H1 (cell line): ENCODE measurements at regions not wholly inside any gene's neighbourhood (a gene's known extent, or its start where the extent isn't known, plus 50 kb on each side); places are given as distances from the start of the nearest gene placed in this dataset.

ENCODE experiments used
- CTCF ChIA-PET: fragments of 300-600 bp; sonication (Branson Sonifier 250); formaldehyde crosslinking; loops from one replicate; lab custom pipeline; 2021; ENCODE audit not compliant: partially characterized antibody; lab: Charles Lee
- POLR2A ChIA-PET: fragments of 300-600 bp; sonication (Branson Sonifier 250); formaldehyde crosslinking; loops from one replicate; lab custom pipeline; 2021; ENCODE audit warnings: inconsistent platforms; ENCODE audit not compliant: partially characterized antibody; lab: Charles Lee
- DNase-seq, 2 experiments: peaks; one replicate each; pipeline versions ENCODE4 v3.0.0 to v3.0.0-alpha.2; 2010 to 2022; ENCODE audit warnings: low spot score in 2 of 2, low read depth in 1 of 2, mixed read lengths in 1 of 2
- FAIRE-seq: peaks from 2 replicates; lab custom pipeline; 2011; peaks lifted over from hg19 to GRCh38; lab: Jason Lieb, UNC
- H2AFZ ChIP-seq: 2 replicates; pipeline ENCODE4 v1.8.1; 2012; ENCODE audit warnings: low read length, inconsistent platforms
- H2AK5ac ChIP-seq: 2 replicates; pipeline ENCODE4 v1.6.1; 2013; ENCODE audit warnings: low read depth, low read length
- H2BK120ac ChIP-seq: replicated peaks from 2 replicates; pipeline ENCODE3; 2013; ENCODE audit warnings: low read depth, low read length, inconsistent platforms
- H2BK12ac ChIP-seq: 2 replicates; pipeline ENCODE4 v1.6.1; 2013; ENCODE audit warnings: low read depth, low read length
- H2BK15ac ChIP-seq: 2 replicates; pipeline ENCODE4 v1.6.1; 2013; ENCODE audit warnings: low read length
- H2BK20ac ChIP-seq: 2 replicates; pipeline ENCODE4 v1.6.1; 2013; ENCODE audit warnings: low read length
- H2BK5ac ChIP-seq: 2 replicates; pipeline ENCODE4 v1.6.1; 2013; ENCODE audit warnings: low read depth, low read length
- H3K14ac ChIP-seq: 2 replicates; pipeline ENCODE4 v1.6.1; 2013; ENCODE audit warnings: inconsistent platforms; ENCODE audit not compliant: insufficient read length
- H3K18ac ChIP-seq: 2 replicates; pipeline ENCODE4 v1.6.1; 2013; ENCODE audit warnings: low read length; ENCODE audit errors: extremely low read depth
- H3K23ac ChIP-seq: 2 replicates; pipeline ENCODE4 v1.6.1; 2013; ENCODE audit warnings: inconsistent platforms; ENCODE audit not compliant: insufficient read length
- H3K23me2 ChIP-seq: 2 replicates; pipeline ENCODE4 v1.6.1; 2013; ENCODE audit warnings: low read depth, low read length
- H3K27ac ChIP-seq: 2 replicates; pipeline ENCODE4 v1.6.1; 2011; ENCODE audit warnings: low read depth, low read length, inconsistent platforms
- H3K27me3 ChIP-seq, 4 experiments: replicated peaks in 1 of 4; 1 replicate in 1 of 4; 2 replicates in 3 of 4; pipeline versions ENCODE4 v1.6.1 to v1.8.1; 2011 to 2013; ENCODE audit warnings: low read length in 3 of 4, mild to moderate bottlenecking in 3 of 4, inconsistent platforms in 2 of 4, mixed read lengths in 2 of 4, moderate library complexity in 1 of 4; ENCODE audit not compliant: control insufficient read depth in 3 of 4, insufficient read depth in 3 of 4; ENCODE audit errors: extremely low read depth in 1 of 4
- H3K36me3 ChIP-seq, 4 experiments: 2 replicates each; pipeline versions ENCODE4 v1.6.1 to v1.8.1; 2011 to 2013; ENCODE audit warnings: mild to moderate bottlenecking in 4 of 4, low read length in 3 of 4, moderate library complexity in 2 of 4, control low read depth in 1 of 4, inconsistent platforms in 1 of 4; ENCODE audit not compliant: insufficient read depth in 4 of 4, control insufficient read depth in 2 of 4
- H3K4ac ChIP-seq: replicated peaks from 2 replicates; pipeline ENCODE3; 2013; ENCODE audit warnings: low read length, low read depth, mixed read lengths, inconsistent platforms; ENCODE audit not compliant: insufficient read length
- H3K4me1 ChIP-seq, 4 experiments: replicated peaks in 1 of 4; 1 replicate in 1 of 4; 2 replicates in 3 of 4; pipeline versions ENCODE4 v1.6.1 to v1.8.1; 2011 to 2013; ENCODE audit warnings: low read length in 3 of 4, inconsistent platforms in 2 of 4, mixed read lengths in 1 of 4; ENCODE audit not compliant: insufficient read depth in 4 of 4, control insufficient read depth in 3 of 4
- H3K4me2 ChIP-seq, 2 experiments: 2 replicates each; pipeline versions ENCODE4 v1.6.1 to v1.8.1; 2011 to 2013; ENCODE audit warnings: low read depth in 2 of 2, low read length in 2 of 2, control low read depth in 1 of 2, inconsistent platforms in 1 of 2, mild to moderate bottlenecking in 1 of 2; ENCODE audit not compliant: insufficient read depth in 1 of 2
- H3K4me3 ChIP-seq, 4 experiments: fragments of 200-600, 300-600 bp in 1 of 4; sonication (generic), shearing (Covaris generic), sonication (Bioruptor Twin) in 1 of 4; 2 replicates each; pipeline versions ENCODE4 v1.5.1 to v1.8.1; 2011 to 2016; ENCODE audit warnings: low read length in 4 of 4, low read depth in 3 of 4, control low read depth in 2 of 4, inconsistent platforms in 2 of 4, mild to moderate bottlenecking in 2 of 4, mixed read lengths in 1 of 4, moderate library complexity in 1 of 4; ENCODE audit not compliant: insufficient read depth in 2 of 4; ENCODE audit errors: extremely low read depth in 1 of 4
- H3K56ac ChIP-seq: replicated peaks from 2 replicates; pipeline ENCODE3; 2013; ENCODE audit warnings: low read depth, mild to moderate bottlenecking, mixed read lengths, low read length, inconsistent platforms; ENCODE audit not compliant: insufficient read length
- H3K79me1 ChIP-seq: 2 replicates; pipeline ENCODE4 v1.6.1; 2013; ENCODE audit warnings: low read depth, low read length, control low read depth
- H3K79me2 ChIP-seq, 2 experiments: 2 replicates each; pipeline versions ENCODE4 v1.6.1 to v1.8.1; 2012 to 2013; ENCODE audit warnings: low read length in 2 of 2, mild to moderate bottlenecking in 2 of 2, inconsistent platforms in 1 of 2; ENCODE audit not compliant: insufficient read depth in 2 of 2, control insufficient read depth in 1 of 2
- H3K9ac ChIP-seq, 4 experiments: replicated peaks in 1 of 4; 1 replicate in 1 of 4; 2 replicates in 3 of 4; pipeline versions ENCODE4 v1.6.1 to v1.8.1; 2011 to 2013; ENCODE audit warnings: low read depth in 3 of 4, low read length in 3 of 4, control low read depth in 2 of 4, mild to moderate bottlenecking in 2 of 4, moderate library complexity in 2 of 4, inconsistent platforms in 1 of 4; ENCODE audit errors: extremely low read depth in 1 of 4
- H3K9me3 ChIP-seq, 2 experiments: 2 replicates each; pipeline versions ENCODE4 v1.6.1 to v1.8.1; 2012 to 2013; ENCODE audit warnings: mild to moderate bottlenecking in 2 of 2, moderate library complexity in 2 of 2, control low read depth in 1 of 2, inconsistent platforms in 1 of 2, low read depth in 1 of 2, low read length in 1 of 2, mixed read lengths in 1 of 2; ENCODE audit not compliant: insufficient read depth in 2 of 2
- H4K20me1 ChIP-seq, 2 experiments: replicated peaks in 1 of 2; 2 replicates each; pipeline versions ENCODE3 to v1.8.1; 2011 to 2013; ENCODE audit warnings: inconsistent platforms in 2 of 2, low read length in 2 of 2, mild to moderate bottlenecking in 1 of 2; ENCODE audit not compliant: insufficient read depth in 2 of 2, control insufficient read depth in 1 of 2
- H4K5ac ChIP-seq: 2 replicates; pipeline ENCODE4 v1.6.1; 2013; ENCODE audit warnings: low read length, low read depth, mixed read lengths, inconsistent platforms; ENCODE audit not compliant: insufficient read length
- H4K8ac ChIP-seq: 2 replicates; pipeline ENCODE4 v1.8.0; 2013; ENCODE audit warnings: mild to moderate bottlenecking, moderate library complexity, low read length, inconsistent platforms; ENCODE audit not compliant: insufficient read depth; ENCODE audit errors: extremely low read depth
- H4K91ac ChIP-seq: replicated peaks from 2 replicates; pipeline ENCODE3; 2013; ENCODE audit warnings: low read length, mixed read lengths, inconsistent platforms; ENCODE audit not compliant: insufficient read length
- BACH1 ChIP-seq: IDR thresholded peaks from 2 replicates; pipeline ENCODE4 v1.6.1; 2012; ENCODE audit warnings: low read length, improper control_type of control experiment
- CHD1 ChIP-seq: IDR thresholded peaks from 2 replicates; pipeline ENCODE4 v1.6.1; 2012; ENCODE audit warnings: low read depth, low read length, improper control_type of control experiment
- CREB1 ChIP-seq: IDR thresholded peaks from 2 replicates; pipeline ENCODE4 v1.6.1; 2012; ENCODE audit warnings: inconsistent platforms
- EGR1 ChIP-seq: IDR thresholded peaks from 2 replicates; pipeline ENCODE4 v1.6.1; 2011; ENCODE audit warnings: low read depth, low read length, borderline replicate concordance
- GABPA ChIP-seq: IDR thresholded peaks from 2 replicates; pipeline ENCODE4 v1.6.1; 2011; ENCODE audit warnings: mild to moderate bottlenecking, low read length, moderate library complexity, borderline replicate concordance; ENCODE audit not compliant: insufficient read depth
- HDAC2 ChIP-seq, 2 experiments: fragments of 300-600 bp in 1 of 2; sonication (generic) in 1 of 2; IDR thresholded peaks; 2 replicates each; pipeline ENCODE4 v1.6.1; 2011 to 2012; ENCODE audit warnings: low read depth in 2 of 2, low read length in 2 of 2, mild to moderate bottlenecking in 2 of 2, moderate library complexity in 2 of 2, borderline replicate concordance in 1 of 2, inconsistent platforms in 1 of 2
- MAFK ChIP-seq: IDR thresholded peaks from 2 replicates; pipeline ENCODE4 v1.6.1; 2012; ENCODE audit warnings: low read depth, mild to moderate bottlenecking, improper control_type of control experiment, low read length
- PHF8 ChIP-seq: fragments of 200-600 bp; sonication (generic); conservative IDR thresholded peaks from 2 replicates; pipeline ENCODE4 v1.7.1; 2012; ENCODE audit warnings: low read depth, mild to moderate bottlenecking, inconsistent platforms, low read length, moderate library complexity
- SIRT6 ChIP-seq: IDR thresholded peaks from one replicate; pipeline ENCODE4 v1.7.1; 2012; ENCODE audit warnings: low read length, inconsistent platforms
- SIX5 ChIP-seq: IDR thresholded peaks from 2 replicates; pipeline ENCODE4 v1.6.1; 2011; ENCODE audit warnings: mild to moderate bottlenecking, low read depth, low read length
- ZNF274 ChIP-seq: IDR thresholded peaks from 2 replicates; pipeline ENCODE4 v1.7.0; 2012; ENCODE audit warnings: low read length, borderline replicate concordance; ENCODE audit errors: extremely low read depth
- WGBS, 2 experiments: shearing (Covaris generic) in 1 of 2; methylation state at CpG; one replicate each; pipeline versions ENCODE4 v1.1.6 to v1.1.7; 2013 to 2015; ENCODE audit warnings: low lambda C conversion rate in 2 of 2, mixed read lengths in 2 of 2, inconsistent platforms in 1 of 2, low coverage in 1 of 2, missing lambda C conversion rate in 1 of 2; ENCODE audit not compliant: insufficient replicate concordance in 2 of 2, insufficient coverage in 1 of 2, insufficient read length in 1 of 2; ENCODE audit errors: extremely low coverage in 1 of 2, missing lambda C conversion rate in 1 of 2; 5-methylcytosine and 5-hydroxymethylcytosine counted together
- TF ChIP-seq, protein P1 (sequence below), 3 experiments: IDR thresholded peaks; 1 replicate in 2 of 3; 2 replicates in 1 of 3; pipeline versions ENCODE4 v1.5.1 to v1.6.1; 2011; ENCODE audit warnings: low read length in 3 of 3, mild to moderate bottlenecking in 3 of 3, inconsistent platforms in 2 of 3, low read depth in 1 of 3, moderate library complexity in 1 of 3; ENCODE audit not compliant: insufficient read depth in 1 of 3; ENCODE audit errors: control extremely low read depth in 1 of 3
- TF ChIP-seq, protein P2 (sequence below): IDR thresholded peaks from 2 replicates; pipeline ENCODE4 v1.6.1; 2012; ENCODE audit warnings: inconsistent platforms

DNA sequence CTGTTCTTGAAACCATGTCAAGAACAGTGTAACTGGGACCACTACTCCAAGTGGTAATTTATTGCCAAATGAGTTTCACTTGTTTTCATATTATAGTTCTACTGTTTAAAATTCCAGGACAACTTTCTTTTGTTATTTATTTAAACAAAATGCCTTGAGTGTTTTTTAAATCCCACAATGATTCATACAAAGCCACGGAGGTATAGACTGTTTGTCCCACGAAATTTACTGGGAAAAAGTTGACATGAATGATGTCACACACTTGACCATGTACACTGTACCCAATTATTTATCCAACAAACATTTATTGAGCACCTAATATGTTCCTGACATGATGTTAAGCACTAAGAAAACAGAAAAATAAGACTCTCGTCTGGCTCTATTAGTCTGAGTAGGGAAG lies 243.9 kb upstream of the SIX2 start:
- no peak overlapping the region for H4K8ac ChIP-seq
- H4K20me1 ChIP-seq, result no peaks in the 10 kb centered on the region
- no peak overlapping the region for H3K14ac ChIP-seq
- ChIA-PET POLR2A (no interaction called here), CTCF (no interaction called here)
- no peak overlapping the region for H2BK12ac ChIP-seq
- no peak overlapping the region for H3K18ac ChIP-seq
- no peak overlapping the region for H2BK5ac ChIP-seq
- no peaks in the 10 kb centered on the region for H3K23me2 ChIP-seq
- no peaks in the 10 kb centered on the region for H3K36me3 ChIP-seq
- H4K5ac ChIP-seq, result no peak overlapping the region
- H3K27ac ChIP-seq, result no peak overlapping the region
- H2BK20ac ChIP-seq, result no peak overlapping the region
- no peaks in the 10 kb centered on the region for H3K27me3 ChIP-seq
- peaks cover 5 to 15% (median 12%) of the 10 kb centered on the region in 4 experiments for H3K4me1 ChIP-seq
- H3K79me1 ChIP-seq, result no peaks in the 10 kb centered on the region
- no peak overlapping the region for H2BK15ac ChIP-seq
- H3K79me2 ChIP-seq, result no peaks in the 10 kb centered on the region
- H2BK120ac ChIP-seq, result no peak overlapping the region
- H4K91ac ChIP-seq, result no peak overlapping the region
- no peak overlapping the region for H3K4me3 ChIP-seq
- no peak overlapping the region for H3K56ac ChIP-seq
- no peak overlapping the region for H3K4me2 ChIP-seq
- no peak overlapping the region for H2AFZ ChIP-seq
- DNase-seq (no peak), FAIRE-seq (no peak)
- WGBS, 2 experiments, result 79% methylated on average over 3 of the region's 3 CpGs; no CpG with 5 or more reads in 1 of the 2 experiments
- no peak overlapping the region for H2AK5ac ChIP-seq
- H3K9ac ChIP-seq, result no peak overlapping the region
- H3K9me3 ChIP-seq, result no peaks in the 10 kb centered on the region
- H3K4ac ChIP-seq, result no peak overlapping the region
- no peak overlapping the region for H3K23ac ChIP-seq
- TF ChIP-seq EGR1 (no peak), SIRT6 (no peak), SIX5 (no peak), BACH1 (no peak), HDAC2 (IDR thresholded peaks at IDR 0.05; ENCODE audit: borderline replicate concordance in 1 of 2, low read depth in 2 of 2, low read length in 2 of 2) (no peak), CREB1 (no peak), MAFK (no peak), GABPA (no peak), CHD1 (no peak), ZNF274 (no peak), PHF8 (no peak)
- TF ChIP-seq, protein P1, sequence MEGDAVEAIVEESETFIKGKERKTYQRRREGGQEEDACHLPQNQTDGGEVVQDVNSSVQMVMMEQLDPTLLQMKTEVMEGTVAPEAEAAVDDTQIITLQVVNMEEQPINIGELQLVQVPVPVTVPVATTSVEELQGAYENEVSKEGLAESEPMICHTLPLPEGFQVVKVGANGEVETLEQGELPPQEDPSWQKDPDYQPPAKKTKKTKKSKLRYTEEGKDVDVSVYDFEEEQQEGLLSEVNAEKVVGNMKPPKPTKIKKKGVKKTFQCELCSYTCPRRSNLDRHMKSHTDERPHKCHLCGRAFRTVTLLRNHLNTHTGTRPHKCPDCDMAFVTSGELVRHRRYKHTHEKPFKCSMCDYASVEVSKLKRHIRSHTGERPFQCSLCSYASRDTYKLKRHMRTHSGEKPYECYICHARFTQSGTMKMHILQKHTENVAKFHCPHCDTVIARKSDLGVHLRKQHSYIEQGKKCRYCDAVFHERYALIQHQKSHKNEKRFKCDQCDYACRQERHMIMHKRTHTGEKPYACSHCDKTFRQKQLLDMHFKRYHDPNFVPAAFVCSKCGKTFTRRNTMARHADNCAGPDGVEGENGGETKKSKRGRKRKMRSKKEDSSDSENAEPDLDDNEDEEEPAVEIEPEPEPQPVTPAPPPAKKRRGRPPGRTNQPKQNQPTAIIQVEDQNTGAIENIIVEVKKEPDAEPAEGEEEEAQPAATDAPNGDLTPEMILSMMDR (IDR thresholded peaks at IDR 0.05; ENCODE audit: control extremely low read depth in 1 of 3, insufficient read depth in 1 of 3, low read depth in 1 of 3, low read length in 3 of 3), result no peak
- TF ChIP-seq, protein P2, sequence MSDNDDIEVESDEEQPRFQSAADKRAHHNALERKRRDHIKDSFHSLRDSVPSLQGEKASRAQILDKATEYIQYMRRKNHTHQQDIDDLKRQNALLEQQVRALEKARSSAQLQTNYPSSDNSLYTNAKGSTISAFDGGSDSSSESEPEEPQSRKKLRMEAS, result no peak
